Neuronal stem cell (in vitro differentiated cells): ENCODE measurements at regions not wholly inside any gene's neighbourhood (a gene's known extent, or its start where the extent isn't known, plus 50 kb on each side); places are given as distances from the start of the nearest gene placed in this dataset.
"Not testable (repeated sequence)": the region's sequence is repeated elsewhere in the genome, so short reads cannot be mapped to it uniquely, and the experiment has no call there.

ENCODE experiments used
- DNase-seq: peaks from one replicate; pipeline ENCODE4 v3.0.0-alpha.2; 2013; ENCODE audit warnings: low spot score
- H2AFZ ChIP-seq: one replicate; pipeline ENCODE4 v1.6.1; 2013; ENCODE audit warnings: mild to moderate bottlenecking, low read length, inconsistent platforms
- H2AK5ac ChIP-seq: 2 replicates; pipeline ENCODE4 v1.6.1; 2013; ENCODE audit warnings: low read depth, mild to moderate bottlenecking, inconsistent platforms, low read length, moderate library complexity, mixed read lengths
- H2BK120ac ChIP-seq: 2 replicates; pipeline ENCODE4 v1.6.1; 2013; ENCODE audit warnings: low read depth, mild to moderate bottlenecking, inconsistent platforms, low read length, moderate library complexity, mixed read lengths
- H2BK12ac ChIP-seq: one replicate; pipeline ENCODE4 v1.6.1; 2013; ENCODE audit warnings: low read length, inconsistent platforms
- H2BK15ac ChIP-seq: 2 replicates; pipeline ENCODE4 v1.6.1; 2013; ENCODE audit warnings: mild to moderate bottlenecking, low read length, inconsistent platforms, mixed read lengths
- H2BK5ac ChIP-seq: one replicate; pipeline ENCODE4 v1.6.1; 2013; ENCODE audit warnings: inconsistent platforms, mild to moderate bottlenecking, low read length, moderate library complexity
- H3K14ac ChIP-seq: one replicate; pipeline ENCODE4 v1.6.1; 2013; ENCODE audit warnings: low read length, inconsistent platforms
- H3K18ac ChIP-seq: 2 replicates; pipeline ENCODE4 v1.6.1; 2013; ENCODE audit warnings: low read length, inconsistent platforms
- H3K23ac ChIP-seq: 2 replicates; pipeline ENCODE4 v1.6.1; 2013; ENCODE audit warnings: low read depth, mild to moderate bottlenecking, mixed read lengths, low read length, inconsistent platforms; ENCODE audit not compliant: poor library complexity
- H3K27ac ChIP-seq: replicated peaks from 3 replicates; pipeline ENCODE4 v1.5.1; 2013; ENCODE audit warnings: low read length, inconsistent platforms
- H3K27me3 ChIP-seq, 3 experiments: 2 replicates each; pipeline ENCODE4 v1.6.1; 2013; ENCODE audit warnings: low read length in 3 of 3, mild to moderate bottlenecking in 2 of 3, inconsistent platforms in 1 of 3, low read depth in 1 of 3, mixed read lengths in 1 of 3, moderate library complexity in 1 of 3; ENCODE audit not compliant: control insufficient read depth in 3 of 3, insufficient read depth in 3 of 3
- H3K36me3 ChIP-seq, 2 donors: replicated peaks in 1 of 2; 2 replicates each; pipeline ENCODE4 v1.6.1; 2013; ENCODE audit warnings: low read length in 2 of 2; ENCODE audit not compliant: control insufficient read depth in 2 of 2, insufficient read depth in 2 of 2
- H3K4ac ChIP-seq: 2 replicates; pipeline ENCODE4 v1.6.1; 2013; ENCODE audit warnings: inconsistent platforms, mild to moderate bottlenecking, low read length, moderate library complexity
- H3K4me1 ChIP-seq, 2 donors: 1 replicate in 1 of 2; 2 replicates in 1 of 2; pipeline ENCODE4 v1.6.1; 2013; ENCODE audit warnings: low read length in 2 of 2, low read depth in 1 of 2; ENCODE audit not compliant: control insufficient read depth in 2 of 2, insufficient read depth in 1 of 2
- H3K4me2 ChIP-seq: one replicate; pipeline ENCODE4 v1.6.1; 2013; ENCODE audit warnings: mild to moderate bottlenecking, low read length, inconsistent platforms; ENCODE audit not compliant: insufficient read depth, poor library complexity, severe bottlenecking
- H3K4me3 ChIP-seq, 2 donors: 2 replicates each; pipeline ENCODE4 v1.5.1; 2013; ENCODE audit warnings: low read length in 2 of 2, mild to moderate bottlenecking in 2 of 2, inconsistent platforms in 1 of 2, moderate library complexity in 1 of 2
- H3K79me1 ChIP-seq: one replicate; pipeline ENCODE4 v1.6.1; 2013; ENCODE audit warnings: low read depth, mild to moderate bottlenecking, inconsistent platforms, low read length, moderate library complexity
- H3K9ac ChIP-seq: one replicate; pipeline ENCODE4 v1.6.1; 2013; ENCODE audit warnings: mild to moderate bottlenecking, low read depth, low read length, inconsistent platforms; ENCODE audit not compliant: poor library complexity
- H3K9me3 ChIP-seq, 2 donors: replicated peaks in 1 of 2; 2 replicates each; pipeline versions ENCODE3 to v1.6.1; 2013; ENCODE audit warnings: low read length in 2 of 2, mild to moderate bottlenecking in 2 of 2, inconsistent platforms in 1 of 2, low read depth in 1 of 2, mixed read lengths in 1 of 2, moderate library complexity in 1 of 2; ENCODE audit not compliant: control insufficient read depth in 2 of 2, insufficient read depth in 1 of 2
- H4K8ac ChIP-seq: one replicate; pipeline ENCODE4 v1.6.1; 2013; ENCODE audit warnings: low read depth, mild to moderate bottlenecking, inconsistent platforms, low read length, moderate library complexity
- H4K91ac ChIP-seq: one replicate; pipeline ENCODE4 v1.6.1; 2013; ENCODE audit warnings: low read length, low read depth, mild to moderate bottlenecking, inconsistent platforms; ENCODE audit not compliant: poor library complexity
- WGBS, 2 donors: extraction: QIAGEN DNeasy Blood & Tissue Kit; methylation state at CpG; one replicate each; pipeline ENCODE4 v1.1.7; 2013; ENCODE audit warnings: missing lambda C conversion rate in 2 of 2, mixed read lengths in 1 of 2; ENCODE audit not compliant: insufficient read length in 2 of 2, insufficient replicate concordance in 1 of 2; ENCODE audit errors: extremely low coverage in 2 of 2; 5-methylcytosine and 5-hydroxymethylcytosine counted together

DNA sequence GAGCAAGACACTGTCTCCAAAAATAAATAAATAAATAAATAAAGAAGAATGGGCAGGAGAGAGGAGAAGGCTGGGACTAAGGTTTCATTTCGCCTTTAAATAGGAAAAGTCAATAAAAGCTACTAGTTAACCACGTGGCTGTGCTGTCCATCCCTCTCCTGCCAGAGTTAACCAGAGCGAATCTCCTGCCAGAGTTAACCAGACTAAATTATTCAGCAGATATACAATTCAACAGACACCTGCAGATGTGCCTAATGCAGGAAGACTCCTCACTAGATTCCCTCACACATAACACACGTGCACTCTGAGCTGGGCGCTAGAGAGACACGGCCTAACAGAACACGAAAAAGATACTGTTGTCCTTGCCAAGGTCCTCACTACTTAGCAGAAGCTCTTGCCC lies 156.1 kb downstream of the IGLL1 start:
- H2AK5ac ChIP-seq = no peak overlapping the region
- H3K79me1 ChIP-seq = no peaks in the 10 kb centered on the region
- no peak overlapping the region for H2BK5ac ChIP-seq
- no peak overlapping the region for H3K4me2 ChIP-seq
- no peak overlapping the region for H3K27ac ChIP-seq
- H2AFZ ChIP-seq = no peak overlapping the region
- H2BK120ac ChIP-seq = no peak overlapping the region
- no peak overlapping the region for H2BK12ac ChIP-seq
- no peak for DNase-seq
- no peak overlapping the region for H3K18ac ChIP-seq
- H3K4me3 ChIP-seq = no peak overlapping the region
- no peak overlapping the region for H4K8ac ChIP-seq
- no peak overlapping the region for H2BK15ac ChIP-seq
- no peak overlapping the region for H3K14ac ChIP-seq
- no CpG with 5 or more reads among the region's 7 CpGs for WGBS, 2 donors
- no peak overlapping the region for H3K4ac ChIP-seq
- no peak overlapping the region for H3K9ac ChIP-seq
- H3K36me3 ChIP-seq = no peaks in the 10 kb centered on the region
- H3K23ac ChIP-seq = no peak overlapping the region
- H3K27me3 ChIP-seq = peaks cover 0 to 4% (median 0%) of the 10 kb centered on the region in 3 experiments
- H3K4me1 ChIP-seq = no peaks in the 10 kb centered on the region
- H4K91ac ChIP-seq = no peak overlapping the region
- H3K9me3 ChIP-seq = no peaks in the 10 kb centered on the region

DNA sequence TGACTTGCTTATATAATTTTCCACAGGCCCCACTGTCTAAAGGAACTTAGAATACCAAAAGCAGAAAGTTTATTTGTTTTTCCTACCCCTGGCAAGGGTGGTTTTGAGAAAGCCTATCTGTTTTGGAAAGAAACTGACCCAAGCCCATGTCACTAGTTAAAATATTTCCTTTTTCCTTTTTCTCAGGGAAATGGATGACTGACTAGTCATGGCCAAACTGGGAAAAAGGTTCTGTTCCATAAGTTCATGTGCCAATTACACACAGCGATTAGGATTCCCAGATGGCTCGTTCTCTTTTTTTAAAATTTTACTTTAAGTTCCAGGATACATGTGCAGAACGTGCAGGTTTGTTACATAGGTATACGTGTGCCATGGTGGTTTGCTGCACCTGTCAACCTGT lies 157.8 kb downstream of the IGLL1 start:
- H3K36me3 ChIP-seq, DNase-seq, H2BK15ac ChIP-seq, H3K18ac ChIP-seq, H2BK5ac ChIP-seq, H4K91ac ChIP-seq, H2BK120ac ChIP-seq, H3K23ac ChIP-seq, H3K27ac ChIP-seq, H3K4me2 ChIP-seq, H3K4me3 ChIP-seq, H3K79me1 ChIP-seq, H3K4me1 ChIP-seq, H2AK5ac ChIP-seq, H3K14ac ChIP-seq, H2BK12ac ChIP-seq, H4K8ac ChIP-seq, H3K9me3 ChIP-seq, H3K9ac ChIP-seq, H2AFZ ChIP-seq, H3K4ac ChIP-seq: not testable (repeated sequence)
- peaks cover 0 to 16% (median 0%) of the 10 kb centered on the region in 3 experiments for H3K27me3 ChIP-seq
- no CpG with 5 or more reads among the region's 4 CpGs for WGBS, 2 donors

DNA sequence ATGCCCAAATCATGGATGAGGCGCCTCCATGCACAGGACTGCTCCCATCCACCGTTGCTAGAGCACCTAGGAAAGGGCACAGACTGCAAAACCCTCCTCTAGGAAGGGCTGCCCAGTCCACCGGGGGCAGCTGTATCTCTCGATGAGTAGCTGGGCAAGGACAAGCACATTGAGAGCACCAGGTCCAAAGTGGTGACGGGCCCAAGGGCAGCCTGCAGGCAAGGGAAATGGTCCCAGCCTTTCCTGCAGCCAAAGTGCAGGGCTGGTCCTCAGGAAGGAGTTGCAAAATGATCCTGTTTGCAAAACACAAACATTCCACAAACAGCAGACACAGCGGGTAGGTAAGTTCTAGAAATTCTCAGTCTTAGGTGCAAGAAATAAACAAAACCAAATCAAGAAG lies 158.8 kb downstream of the IGLL1 start:
- H4K8ac ChIP-seq, H3K79me1 ChIP-seq, H3K27ac ChIP-seq, H3K9me3 ChIP-seq, H2BK12ac ChIP-seq, H4K91ac ChIP-seq, H3K14ac ChIP-seq, H3K4me3 ChIP-seq, H2BK15ac ChIP-seq, DNase-seq, H2BK5ac ChIP-seq, H3K4me2 ChIP-seq, H3K23ac ChIP-seq, H3K4me1 ChIP-seq, H3K4ac ChIP-seq, H2BK120ac ChIP-seq, H2AK5ac ChIP-seq, H3K36me3 ChIP-seq, H3K18ac ChIP-seq, H3K9ac ChIP-seq, H2AFZ ChIP-seq: not testable (repeated sequence)
- peaks cover 0 to 16% (median 0%) of the 10 kb centered on the region in 3 experiments for H3K27me3 ChIP-seq
- WGBS, 2 donors = no CpG with 5 or more reads among the region's 6 CpGs

DNA sequence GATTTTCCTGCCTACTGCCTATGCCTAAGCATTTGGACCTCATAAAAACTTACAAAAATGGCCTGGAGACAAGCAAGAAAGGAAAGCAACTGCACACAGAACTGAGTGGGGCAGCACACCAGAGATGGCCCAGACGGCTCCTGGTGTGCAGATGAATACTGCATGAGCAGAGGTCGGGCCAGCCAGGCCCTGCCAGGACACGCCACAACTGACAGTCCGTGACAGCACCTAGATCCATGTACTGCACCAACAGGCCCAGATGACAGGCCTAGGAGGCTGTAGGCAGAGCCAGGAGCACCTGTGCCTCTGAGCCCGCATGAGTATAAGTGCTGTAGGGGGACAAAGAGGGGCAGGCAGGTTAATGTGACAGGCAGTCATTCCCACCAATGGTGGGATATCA lies 160.2 kb downstream of the IGLL1 start:
- Histone ChIP-seq H2BK12ac (no peak overlapping the region), H4K8ac (no peak overlapping the region), H3K36me3 (no peaks in the 10 kb centered on the region), H3K4ac (no peak overlapping the region), H3K4me2 (no peak overlapping the region), H2BK15ac (no peak overlapping the region), H3K27me3 (peaks cover 0 to 16% (median 0%) of the 10 kb centered on the region in 3 experiments), H3K4me3 (no peak overlapping the region), H4K91ac (no peak overlapping the region), H3K14ac (no peak overlapping the region), H3K79me1 (no peaks in the 10 kb centered on the region), H3K9ac (no peak overlapping the region), H3K23ac (no peak overlapping the region), H3K9me3 (no peaks in the 10 kb centered on the region), H3K27ac (no peak overlapping the region), H2BK120ac (no peak overlapping the region), H2AK5ac (no peak overlapping the region), H3K18ac (no peak overlapping the region), H2AFZ (no peak overlapping the region), H3K4me1 (no peaks in the 10 kb centered on the region), H2BK5ac (no peak overlapping the region)
- no CpG with 5 or more reads among the region's 5 CpGs for WGBS, 2 donors
- DNase-seq = no peak
